GM12864 (cell line): ENCODE measurements at regions not wholly inside any gene's neighbourhood (a gene's known extent, or its start where the extent isn't known, plus 50 kb on each side); places are given as distances from the start of the nearest gene placed in this dataset.

Experiments
- DNase-seq: peaks from one replicate; pipeline ENCODE4 v3.0.0-alpha.2; 2011; ENCODE audit warnings: low read depth
- H3K4me3 ChIP-seq: 2 replicates; pipeline ENCODE4 v1.5.1; 2011; ENCODE audit warnings: mild to moderate bottlenecking, low read depth, low read length, control low read depth
- TF ChIP-seq, protein P1 (sequence below): IDR thresholded peaks from 2 replicates; pipeline ENCODE4 v1.5.1; 2011; ENCODE audit warnings: low read depth, mild to moderate bottlenecking, moderate library complexity, low read length, control low read depth, inconsistent platforms; ENCODE audit errors: missing control alignments

- DNase-seq, result no peak
- no peak overlapping the region for H3K4me3 ChIP-seq
- TF ChIP-seq, protein P1, sequence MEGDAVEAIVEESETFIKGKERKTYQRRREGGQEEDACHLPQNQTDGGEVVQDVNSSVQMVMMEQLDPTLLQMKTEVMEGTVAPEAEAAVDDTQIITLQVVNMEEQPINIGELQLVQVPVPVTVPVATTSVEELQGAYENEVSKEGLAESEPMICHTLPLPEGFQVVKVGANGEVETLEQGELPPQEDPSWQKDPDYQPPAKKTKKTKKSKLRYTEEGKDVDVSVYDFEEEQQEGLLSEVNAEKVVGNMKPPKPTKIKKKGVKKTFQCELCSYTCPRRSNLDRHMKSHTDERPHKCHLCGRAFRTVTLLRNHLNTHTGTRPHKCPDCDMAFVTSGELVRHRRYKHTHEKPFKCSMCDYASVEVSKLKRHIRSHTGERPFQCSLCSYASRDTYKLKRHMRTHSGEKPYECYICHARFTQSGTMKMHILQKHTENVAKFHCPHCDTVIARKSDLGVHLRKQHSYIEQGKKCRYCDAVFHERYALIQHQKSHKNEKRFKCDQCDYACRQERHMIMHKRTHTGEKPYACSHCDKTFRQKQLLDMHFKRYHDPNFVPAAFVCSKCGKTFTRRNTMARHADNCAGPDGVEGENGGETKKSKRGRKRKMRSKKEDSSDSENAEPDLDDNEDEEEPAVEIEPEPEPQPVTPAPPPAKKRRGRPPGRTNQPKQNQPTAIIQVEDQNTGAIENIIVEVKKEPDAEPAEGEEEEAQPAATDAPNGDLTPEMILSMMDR, result no peak
Observed at GRCh38 chr11:105315287-105315686, 175.7 kb upstream of the CARD18 start.

DNA sequence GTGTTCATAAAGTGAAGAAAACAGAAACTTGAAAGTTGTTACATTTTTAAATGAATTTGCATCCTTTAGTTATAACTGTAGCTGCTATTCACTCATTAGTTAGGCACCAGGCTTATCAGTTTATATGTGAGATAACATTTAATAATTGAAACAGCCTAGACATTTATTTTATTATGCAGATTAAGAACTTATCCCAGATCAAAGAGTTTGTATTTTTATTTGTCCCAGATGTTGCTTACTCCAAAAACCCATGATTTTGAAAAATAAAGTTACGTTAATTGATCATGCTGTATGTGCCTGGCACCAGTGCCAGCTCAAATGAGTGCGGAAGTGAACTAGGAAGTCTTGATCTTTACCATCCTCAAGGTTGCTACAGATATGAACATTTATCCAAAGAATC lies 172.7 kb upstream of the CARD18 start:
- H3K4me3 ChIP-seq, result no peak overlapping the region
- TF ChIP-seq, protein P1, result no peak
- DNase-seq, result no peak

DNA sequence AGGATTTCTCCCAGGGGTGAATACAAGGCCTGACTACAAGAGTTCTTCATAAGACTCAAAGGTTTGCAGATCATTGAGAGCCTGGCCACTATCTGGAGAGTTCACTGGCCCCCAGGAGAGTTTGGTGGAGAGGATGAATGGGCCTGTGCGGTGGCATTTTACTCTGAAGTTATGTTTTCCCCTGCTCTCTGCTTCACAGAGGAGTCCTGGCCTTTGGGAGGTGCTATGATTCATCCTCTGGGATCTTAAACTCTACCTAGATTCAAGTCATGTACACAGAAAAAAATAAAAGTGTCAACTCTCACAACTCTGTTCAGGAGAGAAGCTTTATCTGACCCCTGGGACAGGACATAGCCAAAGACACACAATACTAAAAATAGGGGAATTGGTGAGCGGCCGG lies 159.1 kb upstream of the CARD18 start:
- TF ChIP-seq, protein P1, result no peak
- no peak overlapping the region for H3K4me3 ChIP-seq
- DNase-seq, result no peak

- TF ChIP-seq, protein P1, result no peak
- DNase-seq, result no peak
- H3K4me3 ChIP-seq, result no peak overlapping the region
Observed at GRCh38 chr11:105298174-105298573, 158.6 kb upstream of the CARD18 start.

GRCh38 chr11:105297463-105297862 lies 157.9 kb upstream of the CARD18 start:
- no peak for DNase-seq
- H3K4me3 ChIP-seq, result no peak overlapping the region
- TF ChIP-seq, protein P1, result no peak

DNA sequence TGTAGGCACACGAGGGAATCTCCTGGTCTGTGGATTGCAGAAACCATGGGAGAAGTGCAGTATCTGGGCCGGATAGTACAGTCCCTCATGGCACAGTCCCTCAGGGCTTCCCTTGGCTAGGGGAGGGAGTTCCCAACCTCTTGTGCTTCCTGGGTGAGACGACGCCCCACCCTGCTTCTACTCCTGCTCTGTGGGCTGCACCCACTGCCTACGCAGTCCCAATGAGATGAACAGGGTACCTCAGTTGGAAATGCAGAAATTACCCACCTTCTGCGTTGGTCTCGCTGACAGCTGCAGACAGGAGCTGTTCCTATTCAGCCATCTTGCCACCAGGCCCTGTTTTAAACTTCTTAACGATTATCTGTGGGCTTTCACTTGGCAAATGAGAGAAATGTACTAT lies 157.2 kb upstream of the CARD18 start:
- DNase-seq, result no peak
- TF ChIP-seq, protein P1, result no peak
- H3K4me3 ChIP-seq, result no peak overlapping the region

DNA sequence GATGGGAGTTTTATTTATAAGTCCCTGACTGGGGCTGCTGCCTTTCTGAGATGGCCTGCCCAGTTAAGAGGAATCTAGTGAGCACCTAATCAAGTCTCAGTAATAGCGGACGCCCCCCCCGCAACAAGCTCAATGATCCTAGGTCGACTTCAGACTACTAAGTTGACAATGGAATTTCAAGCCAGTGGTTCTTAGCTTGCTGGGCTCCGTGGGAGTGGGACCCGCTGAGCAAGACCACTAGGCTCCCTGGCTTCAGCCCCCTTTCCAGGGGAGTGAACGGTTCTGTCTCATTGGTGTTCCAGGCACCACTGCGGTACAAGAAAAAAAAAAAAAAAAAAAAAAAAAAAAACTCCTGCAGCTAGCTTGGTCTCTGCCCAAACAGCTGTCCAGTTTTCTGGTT lies 156.8 kb upstream of the CARD18 start:
- TF ChIP-seq, protein P1, result no peak
- no peak overlapping the region for H3K4me3 ChIP-seq
- DNase-seq, result no peak
